Activated CD4-positive, alpha-beta T cell treated with anti-CD3 and anti-CD28 coated beads, Interleukin-2, amount 10 ng/mL, durations not matched to agents 7 days and 5 days (primary cell): ENCODE measurements at regions not wholly inside any gene's neighbourhood (a gene's known extent, or its start where the extent isn't known, plus 50 kb on each side); places are given as distances from the start of the nearest gene placed in this dataset.
"Not testable (repeated sequence)": the region's sequence is repeated elsewhere in the genome, so short reads cannot be mapped to it uniquely, and the experiment has no call there.

Experiments
- CTCF ChIA-PET: fragments of 350-600 bp; sonication (Branson Sonifier 250); formaldehyde crosslinking; loops from one replicate; lab custom pipeline; 2021; ENCODE audit warnings: antibody characterized with exemption; lab: Charles Lee
- POLR2A ChIA-PET: fragments of 350-600 bp; sonication (Branson Sonifier 250); formaldehyde crosslinking; loops from one replicate; lab custom pipeline; 2021; ENCODE audit warnings: antibody characterized with exemption; lab: Charles Lee
- DNase-seq: peaks from one replicate; pipeline ENCODE4 v3.0.0-alpha.2; 2020
- H3K27ac Mint-ChIP-seq: one replicate; pipeline ENCODE4 v1.8.0; 2021; ENCODE audit warnings: mild to moderate bottlenecking, moderate library complexity, mixed read lengths
- H3K27me3 Mint-ChIP-seq: one replicate; pipeline ENCODE4 v1.8.0; 2021; ENCODE audit warnings: mixed read lengths
- H3K36me3 Mint-ChIP-seq: one replicate; pipeline ENCODE4 v1.8.0; 2021; ENCODE audit warnings: low read depth, mixed read lengths
- H3K4me1 Mint-ChIP-seq: one replicate; pipeline ENCODE4 v1.8.0; 2021; ENCODE audit warnings: mixed read lengths
- H3K4me3 Mint-ChIP-seq: one replicate; pipeline ENCODE4 v1.8.0; 2021; ENCODE audit warnings: mild to moderate bottlenecking, moderate library complexity, mixed read lengths
- H3K9me3 Mint-ChIP-seq: one replicate; pipeline ENCODE4 v1.8.0; 2021; ENCODE audit warnings: mixed read lengths

GRCh38 chr6:62819640-62820039 is 391.6 kb upstream of the FKBP1C start:
- POLR2A ChIA-PET: no interaction called here
- Mint-ChIP-seq H3K4me3 (no peak overlapping the region), H3K27ac (no peak overlapping the region), H3K9me3 (peaks cover 4% of the 10 kb centered on the region), H3K27me3 (no peaks in the 10 kb centered on the region), H3K4me1 (no peaks in the 10 kb centered on the region), H3K36me3 (no peaks in the 10 kb centered on the region)
- CTCF ChIA-PET: no interaction called here
- DNase-seq: no peak

- Mint-ChIP-seq H3K36me3 (no peaks in the 10 kb centered on the region), H3K9me3 (peaks cover 8% of the 10 kb centered on the region), H3K27ac (no peak overlapping the region), H3K4me3 (no peak overlapping the region), H3K27me3 (no peaks in the 10 kb centered on the region), H3K4me1 (no peaks in the 10 kb centered on the region)
- ChIA-PET CTCF (no interaction called here), POLR2A (no interaction called here)
- DNase-seq: no peak
Observed at GRCh38 chr6:62808565-62809293, 402.5 kb upstream of the FKBP1C start.

GRCh38 chr6:62805431-62805830 is 405.8 kb upstream of the FKBP1C start:
- ChIA-PET CTCF (no interaction called here), POLR2A (no interaction called here)
- H3K36me3 Mint-ChIP-seq: no peaks in the 10 kb centered on the region
- no peak for DNase-seq
- H3K4me3 Mint-ChIP-seq: no peak overlapping the region
- H3K27me3 Mint-ChIP-seq: no peaks in the 10 kb centered on the region
- peaks cover 6% of the 10 kb centered on the region for H3K9me3 Mint-ChIP-seq
- H3K4me1 Mint-ChIP-seq: no peaks in the 10 kb centered on the region
- H3K27ac Mint-ChIP-seq: no peak overlapping the region

GRCh38 chr6:62803094-62803493 is 408.2 kb upstream of the FKBP1C start:
- CTCF ChIA-PET: no interaction called here
- Mint-ChIP-seq H3K4me3 (no peak overlapping the region), H3K4me1 (no peaks in the 10 kb centered on the region), H3K27ac (no peak overlapping the region), H3K27me3 (no peaks in the 10 kb centered on the region), H3K36me3 (no peaks in the 10 kb centered on the region), H3K9me3 (peaks cover 3% of the 10 kb centered on the region)
- POLR2A ChIA-PET: no interaction called here
- no peak for DNase-seq

- Mint-ChIP-seq H3K27me3 (no peaks in the 10 kb centered on the region), H3K4me1 (no peaks in the 10 kb centered on the region), H3K27ac (no peak overlapping the region), H3K4me3 (no peak overlapping the region), H3K9me3 (peaks cover 11% of the 10 kb centered on the region), H3K36me3 (no peaks in the 10 kb centered on the region)
- ChIA-PET POLR2A (no interaction called here), CTCF (no interaction called here)
- no peak for DNase-seq
Observed at GRCh38 chr6:62797190-62797589, 414.1 kb upstream of the FKBP1C start.

GRCh38 chr6:62775427-62776022 is 435.7 kb upstream of the FKBP1C start:
- DNase-seq: no peak
- Mint-ChIP-seq H3K4me3 (no peak overlapping the region), H3K27me3 (no peaks in the 10 kb centered on the region), H3K36me3 (no peaks in the 10 kb centered on the region), H3K4me1 (no peaks in the 10 kb centered on the region), H3K27ac (no peak overlapping the region), H3K9me3 (peaks cover 4% of the 10 kb centered on the region)
- CTCF ChIA-PET: no interaction called here
- POLR2A ChIA-PET: no interaction called here

DNA sequence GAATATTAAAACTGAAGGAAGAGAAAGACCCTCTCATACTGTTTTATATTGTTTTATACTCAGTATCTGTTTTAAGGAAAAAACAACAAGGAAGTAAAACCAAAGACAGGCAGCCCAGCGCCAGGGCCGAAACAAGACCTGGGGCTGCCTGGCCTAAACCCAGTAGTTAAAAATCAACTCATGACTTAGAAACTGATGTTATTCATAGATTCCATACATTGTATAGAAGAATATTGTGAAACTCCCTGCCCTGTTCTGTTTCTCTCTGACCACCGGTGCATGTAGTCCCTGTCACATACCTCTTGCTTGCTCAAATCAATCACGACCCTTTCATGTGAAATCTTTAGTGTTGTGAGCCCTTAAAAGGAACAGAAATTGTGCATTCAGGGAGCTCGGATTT is 445.1 kb upstream of the FKBP1C start:
- H3K9me3 Mint-ChIP-seq, CTCF ChIA-PET, H3K27me3 Mint-ChIP-seq, DNase-seq, H3K4me1 Mint-ChIP-seq, H3K36me3 Mint-ChIP-seq, H3K27ac Mint-ChIP-seq, H3K4me3 Mint-ChIP-seq, POLR2A ChIA-PET: not testable (repeated sequence)

DNA sequence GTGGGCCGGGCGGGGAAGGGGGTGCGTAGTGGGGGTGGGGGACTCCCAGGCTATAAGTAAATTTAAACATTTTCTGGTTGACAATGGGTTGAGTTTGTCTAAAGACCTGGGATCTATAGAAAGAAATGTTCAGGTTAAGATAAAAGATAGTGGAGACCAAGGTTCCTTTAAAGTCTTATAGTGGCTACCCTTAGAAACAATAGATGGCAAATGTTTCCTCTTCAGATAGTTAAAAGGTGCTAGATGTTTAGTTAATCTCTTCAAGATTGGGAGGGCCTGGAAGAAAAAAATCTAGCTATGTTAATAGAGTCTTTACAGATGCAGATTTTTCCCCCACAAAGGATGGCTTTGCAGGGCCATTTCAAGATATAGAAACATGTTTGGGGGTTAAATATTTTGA is 446.4 kb upstream of the FKBP1C start:
- no peak overlapping the region for H3K27ac Mint-ChIP-seq
- no peaks in the 10 kb centered on the region for H3K4me1 Mint-ChIP-seq
- DNase-seq: no peak
- H3K9me3 Mint-ChIP-seq: no peaks in the 10 kb centered on the region
- ChIA-PET CTCF (no interaction called here), POLR2A (no interaction called here)
- no peaks in the 10 kb centered on the region for H3K27me3 Mint-ChIP-seq
- no peak overlapping the region for H3K4me3 Mint-ChIP-seq
- no peaks in the 10 kb centered on the region for H3K36me3 Mint-ChIP-seq

GRCh38 chr6:62763125-62763912 is 447.9 kb upstream of the FKBP1C start:
- H3K9me3 Mint-ChIP-seq: peaks cover under 1% of the 10 kb centered on the region
- no peaks in the 10 kb centered on the region for H3K36me3 Mint-ChIP-seq
- ChIA-PET POLR2A (no interaction called here), CTCF (no interaction called here)
- no peak for DNase-seq
- no peak overlapping the region for H3K4me3 Mint-ChIP-seq
- no peaks in the 10 kb centered on the region for H3K27me3 Mint-ChIP-seq
- no peaks in the 10 kb centered on the region for H3K4me1 Mint-ChIP-seq
- no peak overlapping the region for H3K27ac Mint-ChIP-seq

GRCh38 chr6:62746968-62747367 is 460.9 kb upstream of the KHDRBS2 start:
- no peak overlapping the region for H3K4me3 Mint-ChIP-seq
- POLR2A ChIA-PET: no interaction called here
- no peaks in the 10 kb centered on the region for H3K4me1 Mint-ChIP-seq
- no peak overlapping the region for H3K27ac Mint-ChIP-seq
- peaks cover 6% of the 10 kb centered on the region for H3K9me3 Mint-ChIP-seq
- H3K36me3 Mint-ChIP-seq: no peaks in the 10 kb centered on the region
- CTCF ChIA-PET: no interaction called here
- DNase-seq: no peak
- H3K27me3 Mint-ChIP-seq: no peaks in the 10 kb centered on the region

DNA sequence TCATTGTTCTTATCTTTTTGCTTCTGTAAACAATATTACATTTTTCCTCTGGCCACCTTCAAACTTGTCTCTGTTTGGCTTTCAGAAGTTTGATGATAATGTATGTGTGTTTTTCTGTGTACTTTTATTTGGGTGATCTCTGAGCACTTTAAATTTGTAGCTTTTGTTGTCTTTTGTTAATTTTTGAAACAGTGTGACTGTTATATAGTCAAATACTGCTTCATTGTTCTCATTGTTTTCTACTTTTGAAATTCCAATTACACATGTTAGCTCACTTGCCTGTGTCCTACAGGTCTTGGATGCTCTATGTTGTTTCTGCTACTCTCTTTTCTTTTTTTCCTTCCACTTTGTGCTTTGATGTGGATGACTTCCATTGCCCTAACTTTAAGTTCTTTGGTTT is 460.1 kb upstream of the KHDRBS2 start:
- Mint-ChIP-seq H3K4me1 (no peaks in the 10 kb centered on the region), H3K27me3 (no peaks in the 10 kb centered on the region), H3K36me3 (no peaks in the 10 kb centered on the region), H3K27ac (no peak overlapping the region), H3K4me3 (no peak overlapping the region), H3K9me3 (peaks cover 6% of the 10 kb centered on the region)
- ChIA-PET POLR2A (no interaction called here), CTCF (no interaction called here)
- no peak for DNase-seq

DNA sequence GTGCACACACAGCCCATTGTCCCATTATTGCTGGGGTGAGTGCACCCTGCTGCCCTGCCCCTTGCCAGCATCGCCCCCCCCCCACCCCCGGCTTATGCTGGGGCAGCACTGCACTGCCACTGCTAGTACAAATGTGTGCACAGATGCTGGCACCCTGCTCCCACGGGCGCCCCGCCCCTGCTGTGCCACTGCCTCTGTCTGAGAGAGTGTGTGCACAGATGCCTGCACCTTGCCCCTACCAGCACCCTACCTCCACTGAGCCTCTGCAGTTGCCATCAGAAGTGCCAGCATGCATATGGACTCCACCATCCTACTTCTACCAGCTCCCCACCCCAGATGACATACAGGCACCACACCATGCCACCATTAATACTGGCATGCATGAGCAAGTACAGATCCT is 454.6 kb upstream of the KHDRBS2 start:
- no peak for DNase-seq
- Mint-ChIP-seq H3K27me3 (no peaks in the 10 kb centered on the region), H3K4me1 (no peaks in the 10 kb centered on the region), H3K4me3 (no peak overlapping the region), H3K36me3 (no peaks in the 10 kb centered on the region), H3K9me3 (peaks cover 14% of the 10 kb centered on the region), H3K27ac (no peak overlapping the region)
- ChIA-PET POLR2A (no interaction called here), CTCF (no interaction called here)

DNA sequence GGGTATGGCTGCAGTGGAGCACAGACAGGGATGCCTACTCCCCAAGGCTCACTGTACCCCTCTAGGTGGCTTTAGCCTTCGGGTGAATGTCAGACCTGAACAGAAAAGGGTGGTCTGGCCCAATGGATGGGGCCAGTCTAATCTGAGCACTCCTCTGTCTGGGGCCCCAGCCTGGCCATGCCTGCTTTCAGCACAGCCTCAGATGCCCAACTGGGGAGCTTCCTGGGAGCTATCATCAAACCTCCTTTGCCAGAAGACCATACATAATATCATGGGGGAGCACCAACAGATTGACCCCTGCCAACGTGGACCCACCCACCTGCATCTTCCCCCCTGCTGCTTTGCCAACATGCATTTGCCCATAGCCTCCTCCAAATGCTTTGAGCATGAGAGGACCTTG is 454.1 kb upstream of the KHDRBS2 start:
- Mint-ChIP-seq H3K9me3 (peaks cover 14% of the 10 kb centered on the region), H3K36me3 (no peaks in the 10 kb centered on the region), H3K4me3 (no peak overlapping the region), H3K27ac (no peak overlapping the region), H3K4me1 (no peaks in the 10 kb centered on the region), H3K27me3 (no peaks in the 10 kb centered on the region)
- DNase-seq: no peak
- CTCF ChIA-PET: no interaction called here
- POLR2A ChIA-PET: no interaction called here
